Osteoblast (primary cell): ENCODE measurements at regions not wholly inside any gene's neighbourhood (a gene's known extent, or its start where the extent isn't known, plus 50 kb on each side); places are given as distances from the start of the nearest gene placed in this dataset.

Experiments
- DNase-seq: peaks from one replicate; pipeline ENCODE4 v3.0.0; 2011; ENCODE audit warnings: low spot score, mixed read lengths; ENCODE audit not compliant: insufficient read length; ENCODE audit errors: missing footprints
- H2AFZ ChIP-seq: 2 replicates; pipeline ENCODE4 v1.6.0; 2011; ENCODE audit warnings: mild to moderate bottlenecking, low read length
- H3K27ac ChIP-seq: 2 replicates; pipeline ENCODE4 v1.5.1; 2011; ENCODE audit warnings: mild to moderate bottlenecking, low read depth, low read length, moderate library complexity
- H3K27me3 ChIP-seq: 2 replicates; pipeline ENCODE4 v1.6.0; 2012; ENCODE audit warnings: mild to moderate bottlenecking, control low read depth, inconsistent platforms, low read length, moderate library complexity; ENCODE audit not compliant: insufficient read depth
- H3K36me3 ChIP-seq: 2 replicates; pipeline ENCODE4 v1.5.1; 2011; ENCODE audit warnings: mild to moderate bottlenecking, low read length, control low read depth, moderate library complexity; ENCODE audit not compliant: insufficient read depth
- H3K4me1 ChIP-seq: 2 replicates; pipeline ENCODE4 v1.5.1; 2011; ENCODE audit warnings: mild to moderate bottlenecking, low read length, control low read depth, moderate library complexity; ENCODE audit not compliant: insufficient read depth
- H3K4me2 ChIP-seq: 2 replicates; pipeline ENCODE4 v1.6.0; 2011; ENCODE audit warnings: mild to moderate bottlenecking, low read length; ENCODE audit not compliant: insufficient read depth
- H3K4me3 ChIP-seq: fragments of 200-600 bp; sonication (generic); 3 replicates; pipeline ENCODE4 v1.5.1; 2012; ENCODE audit warnings: mild to moderate bottlenecking, low read length, inconsistent platforms; ENCODE audit not compliant: insufficient read depth
- H3K79me2 ChIP-seq: 2 replicates; pipeline ENCODE4 v1.6.0; 2012; ENCODE audit warnings: mild to moderate bottlenecking, low read length, control low read depth, inconsistent platforms; ENCODE audit not compliant: insufficient read depth
- H3K9me3 ChIP-seq: 2 replicates; pipeline ENCODE4 v1.5.1; 2011; ENCODE audit warnings: low read depth, low read length, control low read depth
- H4K20me1 ChIP-seq: 2 replicates; pipeline ENCODE4 v1.6.0; 2012; ENCODE audit warnings: mild to moderate bottlenecking, low read length, control low read depth; ENCODE audit not compliant: insufficient read depth
- CTCF ChIP-seq: IDR thresholded peaks from 2 replicates; pipeline ENCODE4 v1.5.1; 2011; ENCODE audit warnings: mild to moderate bottlenecking, low read depth, low read length, moderate library complexity; ENCODE audit errors: extremely low read depth

GRCh38 chr15:46618984-46619383, 984.2 kb downstream of the SQOR start:
- no peaks in the 10 kb centered on the region for H3K9me3 ChIP-seq
- no peaks in the 10 kb centered on the region for H3K36me3 ChIP-seq
- no peaks in the 10 kb centered on the region for H3K79me2 ChIP-seq
- no peak overlapping the region for H3K27ac ChIP-seq
- no peaks in the 10 kb centered on the region for H4K20me1 ChIP-seq
- DNase-seq = no peak
- H3K4me3 ChIP-seq = no peak overlapping the region
- no peak for TF ChIP-seq CTCF
- no peak overlapping the region for H3K4me2 ChIP-seq
- no peaks in the 10 kb centered on the region for H3K27me3 ChIP-seq
- H3K4me1 ChIP-seq = no peaks in the 10 kb centered on the region
- H2AFZ ChIP-seq = no peak overlapping the region

- DNase-seq = no peak
- no peaks in the 10 kb centered on the region for H3K27me3 ChIP-seq
- no peak overlapping the region for H3K4me3 ChIP-seq
- TF ChIP-seq CTCF = no peak
- H3K27ac ChIP-seq = no peak overlapping the region
- no peaks in the 10 kb centered on the region for H3K79me2 ChIP-seq
- no peaks in the 10 kb centered on the region for H3K36me3 ChIP-seq
- H3K9me3 ChIP-seq = no peaks in the 10 kb centered on the region
- H3K4me1 ChIP-seq = no peaks in the 10 kb centered on the region
- no peak overlapping the region for H3K4me2 ChIP-seq
- no peak overlapping the region for H2AFZ ChIP-seq
- no peaks in the 10 kb centered on the region for H4K20me1 ChIP-seq
Measured at GRCh38 chr15:46620392-46621013, 985.7 kb downstream of the SQOR start.

GRCh38 chr15:46622851-46623250, 988.0 kb downstream of the SQOR start:
- Histone ChIP-seq H3K4me3 (no peak overlapping the region), H3K27me3 (no peaks in the 10 kb centered on the region), H3K27ac (no peak overlapping the region), H3K79me2 (no peaks in the 10 kb centered on the region), H3K4me2 (no peak overlapping the region), H3K9me3 (peaks cover 3% of the 10 kb centered on the region), H2AFZ (no peak overlapping the region), H4K20me1 (no peaks in the 10 kb centered on the region), H3K36me3 (no peaks in the 10 kb centered on the region), H3K4me1 (no peaks in the 10 kb centered on the region)
- DNase-seq = no peak
- no peak for TF ChIP-seq CTCF

- H3K4me2 ChIP-seq = no peak overlapping the region
- no peaks in the 10 kb centered on the region for H3K79me2 ChIP-seq
- H3K36me3 ChIP-seq = no peaks in the 10 kb centered on the region
Measured at GRCh38 chr15:46636206-46636605, 1001.4 kb downstream of the SQOR start.

More at GRCh38 chr15:46636206-46636605, 1001.4 kb downstream of the SQOR start:
- Histone ChIP-seq H3K4me3 (no peak overlapping the region), H2AFZ (no peak overlapping the region), H3K27me3 (no peaks in the 10 kb centered on the region), H3K4me1 (no peaks in the 10 kb centered on the region), H3K27ac (no peak overlapping the region), H4K20me1 (no peaks in the 10 kb centered on the region), H3K9me3 (no peaks in the 10 kb centered on the region)
- DNase-seq = no peak
- TF ChIP-seq CTCF = no peak
